IgD-negative memory B cell (primary cell): ENCODE measurements at regions not wholly inside any gene's neighbourhood (a gene's known extent, or its start where the extent isn't known, plus 50 kb on each side); places are given as distances from the start of the nearest gene placed in this dataset.

Experiments used
- H3K27ac Mint-ChIP-seq, 3 donors: one replicate each; pipeline ENCODE4 v1.8.0; 2020 to 2022; ENCODE audit warnings: mild to moderate bottlenecking in 3 of 3, mixed read lengths in 3 of 3, moderate library complexity in 1 of 3
- H3K27me3 Mint-ChIP-seq: one replicate; pipeline ENCODE4 v1.8.0; 2021; ENCODE audit warnings: mixed read lengths
- H3K36me3 Mint-ChIP-seq: one replicate; pipeline ENCODE4 v1.8.0; 2020; ENCODE audit warnings: mild to moderate bottlenecking, mixed read lengths
- H3K4me1 Mint-ChIP-seq, 3 donors: one replicate each; pipeline ENCODE4 v1.8.0; 2020 to 2022; ENCODE audit warnings: mixed read lengths in 3 of 3, mild to moderate bottlenecking in 1 of 3
- H3K4me3 Mint-ChIP-seq, 4 donors: one replicate each; pipeline ENCODE4 v1.8.0; 2020 to 2022; ENCODE audit warnings: mild to moderate bottlenecking in 4 of 4, mixed read lengths in 4 of 4, moderate library complexity in 3 of 4
- H3K9me3 Mint-ChIP-seq, 3 donors: one replicate each; pipeline ENCODE4 v1.8.0; 2020 to 2021; ENCODE audit warnings: mixed read lengths in 3 of 3, mild to moderate bottlenecking in 1 of 3

DNA sequence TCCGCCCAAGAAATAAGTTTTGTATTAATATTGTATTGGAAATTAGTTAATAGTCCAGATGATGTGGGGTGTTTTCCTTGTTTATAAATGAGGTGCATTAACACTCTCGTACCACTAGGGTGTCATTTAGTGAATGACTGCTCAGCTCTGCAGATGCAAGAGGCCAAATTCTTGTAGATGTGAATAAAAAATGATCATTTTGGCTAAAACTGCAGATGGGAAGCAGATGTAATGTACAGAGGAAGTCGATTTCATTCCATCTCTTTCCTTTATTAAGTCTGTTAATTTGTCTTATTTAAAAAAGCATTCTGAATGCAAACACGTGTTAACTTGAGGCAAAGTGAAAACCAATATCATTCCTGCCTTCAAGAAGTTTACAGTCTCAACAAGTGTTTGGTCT lies 108.1 kb downstream of the DHX15 start:
- H3K9me3 Mint-ChIP-seq: no peaks in the 10 kb centered on the region
- no peaks in the 10 kb centered on the region for H3K36me3 Mint-ChIP-seq
- peak overlapping the region in 1 of 4 donors; percentile 59 for H3K4me3 Mint-ChIP-seq
- no peak overlapping the region for H3K27ac Mint-ChIP-seq
- H3K4me1 Mint-ChIP-seq: peaks cover 8 to 12% (median 8%) of the 10 kb centered on the region in 3 donors
- peaks cover 26% of the 10 kb centered on the region for H3K27me3 Mint-ChIP-seq

DNA sequence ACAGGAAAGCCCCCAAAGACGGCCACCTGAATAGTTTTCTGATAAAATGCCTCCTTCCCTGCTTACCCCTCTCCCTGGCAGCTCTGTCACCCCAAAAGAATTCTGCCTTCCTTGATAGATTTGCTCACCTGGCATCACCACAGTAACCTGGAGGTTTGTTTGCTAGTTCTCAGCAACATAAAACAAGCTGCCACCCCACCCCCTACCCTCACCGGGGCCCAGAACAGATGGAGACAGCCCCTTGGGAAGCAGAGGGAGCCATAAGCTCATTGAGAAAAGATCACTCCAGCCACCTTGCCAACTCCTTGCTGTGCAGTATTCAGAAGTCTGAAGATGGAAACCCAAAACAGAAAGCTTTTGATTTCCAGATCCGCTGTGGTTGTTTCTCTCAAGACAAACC lies 108.6 kb downstream of the DHX15 start:
- H3K27ac Mint-ChIP-seq: no peak overlapping the region
- peak overlapping the region in 1 of 4 donors; percentile 59 for H3K4me3 Mint-ChIP-seq
- H3K27me3 Mint-ChIP-seq: peaks cover 27% of the 10 kb centered on the region

DNA sequence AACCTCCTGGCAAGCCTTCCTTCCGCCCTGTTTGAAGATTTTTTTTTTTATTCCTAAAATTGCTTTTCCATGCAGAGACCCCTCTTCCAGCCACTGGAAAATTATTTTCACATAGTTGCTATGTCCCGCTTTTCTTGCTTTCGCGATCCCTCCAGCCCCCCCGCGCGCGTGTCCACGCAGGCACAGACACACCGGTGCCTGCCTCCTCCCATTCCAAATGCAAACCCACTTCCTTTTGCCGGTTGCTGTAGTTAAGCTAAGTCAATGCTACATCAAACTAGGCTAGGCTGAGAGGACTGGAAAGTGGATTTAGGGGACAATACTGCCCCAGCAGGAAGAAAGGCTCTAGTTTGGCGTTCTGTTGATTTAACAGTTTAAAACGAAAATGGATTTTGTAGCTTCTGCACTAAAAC lies 111.0 kb downstream of the DHX15 start:
- Mint-ChIP-seq H3K36me3 (no peaks in the 10 kb centered on the region), H3K27ac (peak overlapping the region; percentile 62 to 93 (median 71)), H3K4me3 (peak overlapping the region; percentile 92 to 98 (median 96)), H3K4me1 (peaks cover 12 to 18% (median 17%) of the 10 kb centered on the region in 3 donors), H3K9me3 (peaks cover 0 to 3% (median 0%) of the 10 kb centered on the region in 3 donors), H3K27me3 (peaks cover 43% of the 10 kb centered on the region)

More for the DNA sequence above, 108.6 kb downstream of the DHX15 start:
- Mint-ChIP-seq H3K9me3 (no peaks in the 10 kb centered on the region), H3K36me3 (no peaks in the 10 kb centered on the region), H3K4me1 (peaks cover 10 to 12% (median 11%) of the 10 kb centered on the region in 3 donors)

DNA sequence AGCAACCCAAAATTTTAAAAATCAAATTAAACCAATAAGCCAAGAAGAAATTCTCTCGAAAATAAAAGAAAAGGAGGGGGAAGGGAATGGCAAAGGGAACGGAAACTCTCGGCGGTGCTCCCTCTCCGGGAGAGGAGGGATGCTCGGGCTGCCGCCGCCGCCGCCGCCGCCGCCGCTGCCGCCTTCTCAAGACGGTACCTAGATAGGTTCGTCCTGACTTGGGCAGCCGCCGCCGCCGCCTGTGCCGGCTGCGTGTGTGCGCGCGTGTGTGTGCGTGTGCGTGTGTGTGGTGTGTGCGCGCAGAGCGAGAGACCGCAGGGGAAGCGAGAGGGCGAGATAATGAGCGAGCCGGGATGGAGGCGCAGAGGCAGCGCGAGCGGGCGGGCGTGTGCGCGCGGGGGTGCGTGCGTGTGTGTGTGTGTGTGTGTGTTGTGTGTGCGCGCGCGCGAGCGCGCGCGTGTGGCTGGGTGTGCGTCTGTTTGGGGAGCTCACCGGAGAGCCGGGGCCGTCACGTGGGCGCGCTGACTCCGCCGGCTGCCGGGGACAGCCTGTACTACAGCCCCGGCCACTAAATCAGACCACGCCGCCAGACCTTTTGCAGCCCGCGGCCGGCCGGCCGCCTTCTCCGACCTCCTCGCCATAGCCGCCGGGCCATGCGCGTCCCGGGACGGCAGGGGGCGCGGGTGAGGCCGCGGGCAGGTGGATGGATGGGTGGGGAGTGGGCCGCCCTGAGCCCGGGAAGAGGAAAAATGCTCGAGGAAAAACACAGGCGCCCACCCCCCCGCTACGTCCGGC lies 111.6 kb downstream of the DHX15 start:
- Mint-ChIP-seq H3K36me3 (no peaks in the 10 kb centered on the region), H3K27ac (peak overlapping the region; percentile 62 to 97 (median 93)), H3K4me3 (peak overlapping the region; percentile 92 to 98 (median 96)), H3K9me3 (peaks cover 0 to 3% (median 0%) of the 10 kb centered on the region in 3 donors), H3K27me3 (peaks cover 46% of the 10 kb centered on the region), H3K4me1 (peaks cover 12 to 19% (median 17%) of the 10 kb centered on the region in 3 donors)

DNA sequence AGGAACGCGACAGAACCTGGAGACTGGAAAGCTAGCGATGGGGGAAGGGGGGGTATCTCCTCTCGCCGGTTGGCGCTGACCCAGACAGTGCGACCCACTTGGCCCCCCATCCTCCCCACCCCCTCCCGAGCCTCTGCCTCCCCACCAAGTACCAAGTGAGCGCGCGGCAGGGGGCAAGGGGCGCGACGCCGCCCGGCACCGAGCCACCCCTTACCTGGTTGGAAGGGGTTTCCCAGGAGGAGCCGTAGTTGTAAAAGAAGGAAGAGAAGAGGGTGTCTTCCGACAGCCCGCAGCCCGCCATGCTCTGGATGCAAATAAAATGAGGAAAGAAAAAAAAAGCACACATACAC lies 112.2 kb downstream of the DHX15 start:
- peaks cover 12 to 19% (median 17%) of the 10 kb centered on the region in 3 donors for H3K4me1 Mint-ChIP-seq
- no peaks in the 10 kb centered on the region for H3K36me3 Mint-ChIP-seq
- H3K27me3 Mint-ChIP-seq: peaks cover 48% of the 10 kb centered on the region
- H3K4me3 Mint-ChIP-seq: peak overlapping the region; percentile 92 to 98 (median 96)
- peaks cover 0 to 3% (median 0%) of the 10 kb centered on the region in 3 donors for H3K9me3 Mint-ChIP-seq
- H3K27ac Mint-ChIP-seq: peak overlapping the region in 2 of 3 donors; percentile 62 to 93

DNA sequence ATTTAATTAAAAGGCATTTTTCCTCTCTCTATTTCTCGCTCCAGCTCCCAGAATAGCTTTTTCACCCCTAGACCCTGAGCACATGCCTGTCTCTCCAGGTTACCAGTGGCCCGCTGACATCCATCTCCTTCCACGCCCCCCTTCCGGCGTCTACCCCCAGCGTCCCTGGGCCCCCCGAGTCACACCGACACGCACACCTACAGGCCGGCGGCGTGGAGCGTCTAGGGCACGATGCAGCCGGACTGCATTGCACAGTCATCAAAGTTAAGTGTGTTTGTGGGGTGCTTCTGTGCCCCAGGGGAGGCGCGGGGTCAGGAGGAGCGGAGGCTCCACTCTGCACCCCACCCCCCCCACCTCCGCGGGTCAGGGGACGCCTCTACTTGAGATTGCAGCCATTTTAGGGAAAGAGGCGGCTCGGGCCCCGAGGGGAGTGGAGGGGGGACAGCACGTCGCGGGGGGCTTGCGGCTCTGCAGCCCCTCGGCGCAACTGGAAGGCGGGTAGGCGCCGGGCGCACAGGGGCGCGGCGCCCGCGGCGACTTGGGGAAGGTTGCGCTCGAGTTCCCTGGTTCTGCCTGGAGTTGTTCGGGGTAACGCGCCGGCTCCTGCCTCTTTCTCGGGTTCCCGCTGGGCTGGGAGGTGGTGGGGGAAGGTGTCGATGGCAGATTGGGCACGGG lies 112.7 kb downstream of the DHX15 start:
- peaks cover 48% of the 10 kb centered on the region for H3K27me3 Mint-ChIP-seq
- peaks cover 0 to 3% (median 0%) of the 10 kb centered on the region in 3 donors for H3K9me3 Mint-ChIP-seq
- H3K4me1 Mint-ChIP-seq: peaks cover 12 to 19% (median 17%) of the 10 kb centered on the region in 3 donors
- peak overlapping the region in 2 of 3 donors; percentile 31 to 62 for H3K27ac Mint-ChIP-seq
- H3K4me3 Mint-ChIP-seq: peak overlapping the region; percentile 92 to 97 (median 95)
- H3K36me3 Mint-ChIP-seq: no peaks in the 10 kb centered on the region

DNA sequence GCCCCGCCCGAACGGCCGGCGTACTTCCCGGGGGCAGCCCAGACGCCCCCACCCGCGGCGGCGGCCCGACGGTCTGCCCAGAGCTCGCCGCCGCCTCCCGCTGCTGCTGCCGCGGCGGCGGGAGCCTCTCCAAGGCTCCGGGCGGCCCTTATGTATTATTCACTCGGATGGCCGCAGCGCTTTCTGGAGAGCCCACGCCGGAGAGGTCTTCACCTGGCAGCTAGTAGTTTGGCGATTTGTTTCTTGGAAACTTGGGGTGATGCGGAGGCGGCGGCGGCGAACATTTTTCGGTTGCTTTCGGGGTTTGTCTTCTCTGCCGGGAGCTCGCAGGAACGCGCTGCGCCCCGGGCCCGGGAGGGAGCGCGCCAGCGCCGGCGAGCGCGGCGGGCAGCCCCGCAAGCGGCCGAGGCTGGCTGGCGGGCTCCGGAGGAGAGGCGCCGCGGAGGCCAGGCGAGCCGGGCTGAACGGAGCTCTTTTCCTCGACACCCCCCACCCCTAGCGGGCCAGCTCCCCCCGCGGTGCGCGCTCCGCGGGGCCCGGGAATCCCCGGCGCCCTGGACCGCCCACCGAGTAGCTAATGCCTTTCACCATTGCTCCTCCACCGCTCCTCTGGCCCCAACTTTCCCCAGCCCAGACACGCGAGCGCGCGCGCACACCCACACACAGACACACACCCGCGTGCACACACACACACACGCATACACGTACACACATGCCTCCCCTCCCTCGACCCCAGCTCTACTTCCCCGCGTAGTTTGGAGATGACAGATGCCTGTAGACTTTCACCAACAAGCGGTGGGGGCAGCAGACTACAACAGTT lies 113.5 kb downstream of the DHX15 start:
- Mint-ChIP-seq H3K27me3 (peaks cover 49% of the 10 kb centered on the region), H3K9me3 (peaks cover 0 to 3% (median 0%) of the 10 kb centered on the region in 3 donors), H3K4me3 (peak overlapping the region; percentile 92 to 97 (median 95)), H3K4me1 (peaks cover 12 to 19% (median 17%) of the 10 kb centered on the region in 3 donors), H3K27ac (peak overlapping the region; percentile 15 to 76 (median 31)), H3K36me3 (no peaks in the 10 kb centered on the region)

DNA sequence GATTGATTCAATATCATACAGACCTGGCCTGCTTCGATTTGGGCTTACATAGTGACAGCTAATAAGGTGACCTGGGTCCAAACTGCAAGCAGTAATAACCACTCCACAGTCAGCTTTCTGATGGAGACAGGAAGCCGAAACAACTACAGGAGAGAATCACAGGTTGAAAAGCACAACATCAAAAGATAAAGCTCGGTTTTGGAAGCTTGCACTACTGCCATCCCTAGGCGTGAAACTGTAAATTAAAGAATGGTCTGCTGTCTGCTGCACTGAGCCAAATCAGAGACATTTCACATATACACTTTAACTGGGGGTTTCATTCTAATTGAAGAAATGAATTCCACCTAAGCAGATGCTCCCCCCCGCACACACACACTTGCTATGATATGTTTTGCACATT lies 116.3 kb downstream of the DHX15 start:
- Mint-ChIP-seq H3K27ac (no peak overlapping the region), H3K9me3 (peaks cover 0 to 3% (median 0%) of the 10 kb centered on the region in 3 donors), H3K36me3 (no peaks in the 10 kb centered on the region), H3K4me1 (peaks cover 9 to 13% (median 12%) of the 10 kb centered on the region in 3 donors), H3K27me3 (peaks cover 49% of the 10 kb centered on the region), H3K4me3 (no peak overlapping the region)

DNA sequence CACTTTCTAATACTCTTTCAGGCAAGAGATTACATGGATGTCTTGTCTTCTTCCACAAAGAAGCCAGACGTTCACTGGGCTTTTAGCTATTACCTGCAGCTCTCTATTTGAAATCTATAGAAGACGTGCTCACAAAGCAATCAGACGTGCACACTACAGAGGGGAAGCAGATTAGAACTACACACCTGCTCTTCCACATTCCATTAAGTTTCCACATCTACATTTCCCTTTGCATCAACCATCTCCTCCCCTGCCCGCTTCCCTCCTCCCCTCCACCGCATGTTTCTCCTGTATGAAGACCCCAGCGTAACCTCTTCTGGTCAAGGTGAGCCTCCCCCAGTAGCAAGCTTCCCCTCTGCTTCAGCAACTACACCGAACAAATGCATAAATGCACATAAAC lies 119.8 kb downstream of the DHX15 start:
- Mint-ChIP-seq H3K4me3 (no peak overlapping the region), H3K4me1 (peaks cover 2 to 6% (median 3%) of the 10 kb centered on the region in 3 donors), H3K9me3 (peaks cover 0 to 5% (median 4%) of the 10 kb centered on the region in 3 donors), H3K27ac (no peak overlapping the region), H3K36me3 (no peaks in the 10 kb centered on the region), H3K27me3 (peaks cover 37% of the 10 kb centered on the region)

DNA sequence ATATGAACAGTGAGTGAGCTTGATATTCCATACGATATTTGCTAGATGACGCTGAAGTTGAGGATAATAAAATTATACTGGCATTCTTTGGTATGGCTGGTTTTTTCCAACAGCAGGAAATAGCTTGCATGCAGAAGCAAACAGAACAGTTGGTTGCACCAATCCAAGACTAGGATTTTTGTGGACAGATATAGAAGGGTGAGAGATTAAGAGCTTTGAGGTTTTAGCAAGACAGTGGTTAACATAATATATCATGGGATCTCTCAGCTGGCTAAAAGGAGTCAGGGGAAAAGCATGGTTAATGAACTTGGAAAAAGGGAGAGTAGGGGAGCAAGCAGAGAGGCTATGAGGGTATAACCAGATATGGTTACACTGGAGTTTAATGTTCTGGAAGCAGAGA lies 127.9 kb downstream of the DHX15 start:
- Mint-ChIP-seq H3K9me3 (peaks cover 0 to 2% (median 0%) of the 10 kb centered on the region in 3 donors), H3K27ac (no peak overlapping the region), H3K27me3 (peaks cover 10% of the 10 kb centered on the region), H3K36me3 (peaks cover 2% of the 10 kb centered on the region), H3K4me3 (no peak overlapping the region), H3K4me1 (no peaks in the 10 kb centered on the region)

DNA sequence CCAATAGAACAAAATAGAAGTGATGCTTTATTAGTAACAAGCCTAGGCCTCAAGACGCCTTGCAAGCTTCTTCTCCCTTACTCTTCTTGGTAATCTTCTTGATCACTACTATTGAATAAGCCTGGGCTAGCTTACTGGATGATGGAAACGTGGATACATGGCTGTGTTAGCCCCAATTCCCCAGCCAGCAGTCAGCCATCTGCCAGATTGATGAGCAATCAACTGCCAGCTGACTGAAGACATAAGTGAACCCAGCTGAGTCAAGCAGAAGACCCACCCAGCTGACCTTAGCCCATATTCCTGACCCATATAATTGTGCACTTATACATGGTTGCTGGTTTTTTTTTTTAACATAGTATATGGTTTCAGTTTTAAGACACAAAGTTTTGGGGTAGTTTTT lies 130.4 kb downstream of the DHX15 start:
- Mint-ChIP-seq H3K27me3 (peaks cover 9% of the 10 kb centered on the region), H3K36me3 (peaks cover 2% of the 10 kb centered on the region), H3K27ac (no peak overlapping the region), H3K9me3 (peaks cover 0 to 2% (median 0%) of the 10 kb centered on the region in 3 donors), H3K4me3 (no peak overlapping the region), H3K4me1 (no peaks in the 10 kb centered on the region)

DNA sequence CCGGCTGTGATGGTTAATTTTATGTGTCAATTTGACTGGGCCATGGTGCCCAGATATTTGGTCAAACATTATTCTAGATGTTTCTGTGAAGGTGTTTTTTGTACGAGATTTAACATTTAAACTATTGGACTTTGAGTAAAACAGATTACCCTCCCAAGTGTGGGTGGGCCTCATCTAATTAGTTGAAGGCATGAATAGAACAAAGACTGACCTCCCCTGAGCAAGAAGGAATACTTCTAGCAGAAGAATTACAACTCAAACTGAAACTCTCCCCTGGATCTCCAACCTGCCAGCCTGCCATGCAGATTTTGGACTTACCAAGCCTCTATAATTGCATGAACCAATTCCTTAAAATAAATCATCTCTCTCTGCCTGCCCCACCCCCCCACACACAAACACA lies 132.5 kb downstream of the DHX15 start:
- peaks cover 2% of the 10 kb centered on the region for H3K36me3 Mint-ChIP-seq
- peaks cover 0 to 2% (median 0%) of the 10 kb centered on the region in 3 donors for H3K9me3 Mint-ChIP-seq
- peaks cover 12% of the 10 kb centered on the region for H3K27me3 Mint-ChIP-seq
- H3K4me1 Mint-ChIP-seq: no peaks in the 10 kb centered on the region
- no peak overlapping the region for H3K4me3 Mint-ChIP-seq
- H3K27ac Mint-ChIP-seq: no peak overlapping the region

DNA sequence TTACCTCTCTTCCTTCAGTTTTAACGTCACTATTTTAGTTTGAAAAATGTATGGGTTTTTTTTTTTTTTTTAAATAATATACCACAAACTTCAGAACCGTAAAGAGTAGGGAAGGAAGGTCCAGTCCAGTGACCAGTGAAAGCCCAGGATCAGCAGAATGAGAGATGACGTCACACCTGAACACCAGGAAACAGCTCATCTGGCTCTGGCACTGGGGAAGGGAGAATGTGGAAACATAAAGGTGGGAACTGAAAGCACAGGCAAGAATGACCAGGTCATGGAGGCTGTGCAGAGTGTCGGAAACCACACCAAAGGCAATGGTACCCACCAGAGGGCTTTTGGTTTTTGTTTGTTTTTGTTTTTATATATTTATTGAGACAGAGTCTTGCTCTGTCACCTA lies 141.2 kb downstream of the DHX15 start:
- H3K36me3 Mint-ChIP-seq: no peaks in the 10 kb centered on the region
- H3K4me3 Mint-ChIP-seq: no peak overlapping the region
- H3K27me3 Mint-ChIP-seq: peaks cover 4% of the 10 kb centered on the region
- H3K4me1 Mint-ChIP-seq: peaks cover 0 to 2% (median 0%) of the 10 kb centered on the region in 3 donors
- peaks cover 0 to 3% (median 0%) of the 10 kb centered on the region in 3 donors for H3K9me3 Mint-ChIP-seq
- no peak overlapping the region for H3K27ac Mint-ChIP-seq

DNA sequence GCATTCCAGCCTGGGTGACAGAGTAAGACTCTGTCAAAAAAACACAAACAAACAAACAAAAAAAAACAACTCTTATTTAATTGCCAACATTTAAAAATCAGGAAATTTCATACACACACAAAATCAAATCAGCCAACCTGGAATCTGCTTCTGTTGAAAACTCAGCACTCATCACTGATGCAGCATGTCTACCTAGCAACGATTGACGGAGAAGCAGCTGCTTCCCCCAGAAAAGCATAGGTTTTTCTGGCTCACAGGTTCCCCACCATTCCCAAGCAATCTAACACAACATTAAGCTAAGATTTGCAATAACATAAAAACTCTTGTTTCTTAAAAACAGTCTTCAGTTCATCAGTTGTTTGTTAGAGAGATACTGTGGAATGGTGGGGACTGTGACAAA lies 143.6 kb downstream of the DHX15 start:
- Mint-ChIP-seq H3K27me3 (peaks cover 5% of the 10 kb centered on the region), H3K27ac (no peak overlapping the region), H3K4me1 (no peaks in the 10 kb centered on the region), H3K9me3 (peaks cover 0 to 6% (median 0%) of the 10 kb centered on the region in 3 donors), H3K4me3 (no peak overlapping the region), H3K36me3 (no peaks in the 10 kb centered on the region)
